ENCODE measurements at regions not wholly inside any gene's neighbourhood (a gene's known extent, or its start where the extent isn't known, plus 50 kb on each side); places are given as distances from the start of the nearest gene placed in this dataset.
"Not testable (repeated sequence)": the region's sequence is repeated elsewhere in the genome, so short reads cannot be mapped to it uniquely, and the experiment has no call there.

DNA sequence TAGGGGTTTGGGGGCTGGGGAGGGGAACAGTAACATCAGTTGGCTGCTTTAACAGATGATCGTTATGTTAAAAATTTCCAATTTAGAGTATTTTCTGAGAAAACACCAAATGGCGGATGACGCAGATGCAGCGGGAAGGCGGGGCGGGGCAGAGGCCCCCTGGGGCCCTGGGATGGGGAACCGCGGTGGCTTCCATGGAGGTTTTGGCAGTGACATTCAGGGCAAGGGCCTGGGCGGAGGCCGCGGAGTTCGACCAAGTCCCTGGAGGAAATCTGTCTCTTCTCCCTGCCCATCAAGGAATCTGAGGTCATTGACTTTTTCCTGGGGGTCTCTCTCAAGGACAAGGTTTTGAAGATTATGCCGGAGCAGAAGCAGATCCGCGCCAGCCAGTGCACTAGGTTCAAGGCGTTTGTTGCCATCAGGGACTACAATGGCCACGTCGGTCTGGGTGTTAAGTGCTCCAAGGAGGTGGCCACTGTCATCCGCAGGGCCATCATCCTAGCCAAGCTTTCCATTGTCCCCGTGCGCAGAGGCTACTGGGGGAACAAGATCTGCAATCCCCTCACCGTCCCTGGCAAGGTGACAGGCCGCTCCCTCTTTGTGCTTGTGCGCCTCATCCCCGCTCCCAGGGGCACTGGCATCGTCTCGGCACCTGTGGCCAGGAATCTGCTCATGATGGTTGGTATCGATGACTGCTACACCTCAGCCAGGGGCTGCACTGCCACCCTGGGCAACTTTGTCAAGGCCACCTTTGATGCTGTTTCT is 310.2 kb downstream of the PTPRC start:
- Histone ChIP-seq H3K27me3 (ENCODE audit: insufficient read depth, low read depth, severe bottlenecking) (no peaks in the 10 kb centered on the region), H3K4me3 (ENCODE audit: low read depth, low read length) (no peak overlapping the region), H3K36me3 (no peaks in the 10 kb centered on the region), H3K9me3 (ENCODE audit: severe bottlenecking) (no peaks in the 10 kb centered on the region), H3K27ac (no peak overlapping the region)
- TF ChIP-seq, protein P1, sequence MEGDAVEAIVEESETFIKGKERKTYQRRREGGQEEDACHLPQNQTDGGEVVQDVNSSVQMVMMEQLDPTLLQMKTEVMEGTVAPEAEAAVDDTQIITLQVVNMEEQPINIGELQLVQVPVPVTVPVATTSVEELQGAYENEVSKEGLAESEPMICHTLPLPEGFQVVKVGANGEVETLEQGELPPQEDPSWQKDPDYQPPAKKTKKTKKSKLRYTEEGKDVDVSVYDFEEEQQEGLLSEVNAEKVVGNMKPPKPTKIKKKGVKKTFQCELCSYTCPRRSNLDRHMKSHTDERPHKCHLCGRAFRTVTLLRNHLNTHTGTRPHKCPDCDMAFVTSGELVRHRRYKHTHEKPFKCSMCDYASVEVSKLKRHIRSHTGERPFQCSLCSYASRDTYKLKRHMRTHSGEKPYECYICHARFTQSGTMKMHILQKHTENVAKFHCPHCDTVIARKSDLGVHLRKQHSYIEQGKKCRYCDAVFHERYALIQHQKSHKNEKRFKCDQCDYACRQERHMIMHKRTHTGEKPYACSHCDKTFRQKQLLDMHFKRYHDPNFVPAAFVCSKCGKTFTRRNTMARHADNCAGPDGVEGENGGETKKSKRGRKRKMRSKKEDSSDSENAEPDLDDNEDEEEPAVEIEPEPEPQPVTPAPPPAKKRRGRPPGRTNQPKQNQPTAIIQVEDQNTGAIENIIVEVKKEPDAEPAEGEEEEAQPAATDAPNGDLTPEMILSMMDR (IDR thresholded peaks at IDR 0.05; ENCODE audit: low read depth, low read length) = no peak
- DNase-seq = no peak

DNA sequence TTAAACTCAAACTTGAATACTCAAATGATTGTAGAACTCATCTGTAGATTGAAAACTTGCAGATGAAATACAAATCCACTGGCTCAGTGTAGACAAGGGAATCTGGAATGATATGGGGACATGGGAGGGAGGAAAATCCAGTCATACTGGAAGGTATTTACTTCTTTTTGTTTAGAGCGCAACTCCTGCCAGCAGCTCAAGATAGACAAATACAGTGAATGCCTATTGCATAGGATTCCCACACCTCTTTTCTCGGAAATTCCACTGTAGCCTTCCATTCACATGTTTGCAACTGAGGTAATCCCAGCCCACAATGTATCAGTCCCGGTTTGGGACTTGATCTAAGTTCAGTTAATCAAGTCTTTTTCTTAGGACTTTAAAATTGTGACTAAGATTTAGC is 311.2 kb downstream of the PTPRC start:
- TF ChIP-seq, protein P1 (IDR thresholded peaks at IDR 0.05; ENCODE audit: low read depth, low read length) = no peak

DNA sequence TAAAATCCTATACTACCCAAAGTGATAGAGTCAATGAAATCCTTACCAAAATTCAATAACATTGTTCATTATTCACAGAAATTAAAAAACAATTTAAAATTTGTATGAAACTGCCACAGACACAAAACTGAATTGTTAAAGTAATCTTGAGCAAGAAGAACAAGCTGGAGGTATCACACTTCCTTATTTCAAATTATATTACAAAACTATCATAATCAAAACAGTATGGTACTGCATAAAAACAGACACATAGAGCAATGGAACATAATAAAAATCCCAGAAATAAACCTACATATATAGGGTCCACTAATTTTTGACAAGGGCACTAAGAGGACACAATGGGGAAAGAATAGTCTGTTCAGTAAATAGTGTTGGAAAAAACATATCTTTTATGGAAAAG is 316.2 kb downstream of the PTPRC start:
- TF ChIP-seq, protein P1 (IDR thresholded peaks at IDR 0.05; ENCODE audit: low read depth, low read length) = no peak
- Histone ChIP-seq H3K27ac (no peak overlapping the region), H3K4me3 (ENCODE audit: low read depth, low read length) (no peak overlapping the region), H3K36me3 (no peaks in the 10 kb centered on the region), H3K9me3 (ENCODE audit: severe bottlenecking) (peaks cover 8% of the 10 kb centered on the region), H3K27me3 (ENCODE audit: insufficient read depth, low read depth, severe bottlenecking) (no peaks in the 10 kb centered on the region)
- DNase-seq = no peak

More for the DNA sequence above, 311.2 kb downstream of the PTPRC start:
- Histone ChIP-seq H3K36me3 (no peaks in the 10 kb centered on the region), H3K9me3 (ENCODE audit: severe bottlenecking) (peaks cover 2% of the 10 kb centered on the region), H3K27me3 (ENCODE audit: insufficient read depth, low read depth, severe bottlenecking) (no peaks in the 10 kb centered on the region), H3K4me3 (ENCODE audit: low read depth, low read length) (no peak overlapping the region), H3K27ac (no peak overlapping the region)
- DNase-seq = no peak

DNA sequence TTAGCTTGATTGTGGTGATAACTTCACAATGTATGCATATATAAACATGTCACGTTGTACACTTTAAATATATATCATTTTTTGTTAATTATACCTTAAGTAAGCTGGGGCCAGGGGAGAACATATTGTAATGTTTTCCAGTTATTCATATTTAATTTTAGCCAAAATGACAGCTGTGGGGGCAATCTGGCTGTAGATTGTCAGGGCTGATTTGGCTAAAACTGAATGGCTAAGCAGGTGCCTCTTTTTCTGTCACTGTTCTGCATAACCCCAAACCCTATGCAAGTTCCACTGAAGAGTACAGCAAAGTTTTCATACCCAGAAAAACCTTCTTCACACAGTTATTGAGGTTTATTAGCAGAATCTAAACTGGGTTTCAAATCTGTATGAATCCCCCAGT is 318.2 kb downstream of the PTPRC start:
- DNase-seq = no peak
- TF ChIP-seq, protein P1 (IDR thresholded peaks at IDR 0.05; ENCODE audit: low read depth, low read length) = no peak
- H3K27ac ChIP-seq = peak overlapping the region; percentile 39
- H3K27me3 ChIP-seq (ENCODE audit: insufficient read depth, low read depth, severe bottlenecking) = no peaks in the 10 kb centered on the region
- H3K4me3 ChIP-seq (ENCODE audit: low read depth, low read length) = no peak overlapping the region
- no peaks in the 10 kb centered on the region for H3K36me3 ChIP-seq
- H3K9me3 ChIP-seq (ENCODE audit: severe bottlenecking) = peaks cover 8% of the 10 kb centered on the region

DNA sequence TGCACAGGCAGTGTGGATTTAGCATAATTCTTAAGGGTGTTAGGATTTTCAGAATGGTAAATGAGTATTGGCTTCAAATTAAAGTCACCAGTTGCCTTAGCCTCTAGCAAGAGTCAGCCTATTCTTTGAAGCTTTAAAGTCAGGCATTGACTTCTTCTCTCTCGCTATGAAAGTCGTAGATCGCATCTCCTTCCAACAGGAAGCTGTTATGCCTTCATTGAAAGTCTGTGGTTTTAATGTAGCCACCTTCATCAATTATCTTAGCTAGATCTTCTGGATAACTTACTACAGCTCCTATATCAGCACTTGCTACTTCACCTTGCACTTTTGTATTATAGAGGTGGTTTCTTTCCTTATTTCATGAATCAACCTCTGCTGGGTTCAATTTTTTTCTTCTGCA is 320.2 kb downstream of the PTPRC start:
- H3K27ac ChIP-seq = peak overlapping the region; percentile 51
- no peaks in the 10 kb centered on the region for H3K36me3 ChIP-seq
- no peaks in the 10 kb centered on the region for H3K27me3 ChIP-seq (ENCODE audit: insufficient read depth, low read depth, severe bottlenecking)
- TF ChIP-seq, protein P1 (IDR thresholded peaks at IDR 0.05; ENCODE audit: low read depth, low read length) = no peak
- H3K9me3 ChIP-seq (ENCODE audit: severe bottlenecking) = peaks cover 11% of the 10 kb centered on the region
- no peak for DNase-seq
- H3K4me3 ChIP-seq (ENCODE audit: low read depth, low read length) = no peak overlapping the region

DNA sequence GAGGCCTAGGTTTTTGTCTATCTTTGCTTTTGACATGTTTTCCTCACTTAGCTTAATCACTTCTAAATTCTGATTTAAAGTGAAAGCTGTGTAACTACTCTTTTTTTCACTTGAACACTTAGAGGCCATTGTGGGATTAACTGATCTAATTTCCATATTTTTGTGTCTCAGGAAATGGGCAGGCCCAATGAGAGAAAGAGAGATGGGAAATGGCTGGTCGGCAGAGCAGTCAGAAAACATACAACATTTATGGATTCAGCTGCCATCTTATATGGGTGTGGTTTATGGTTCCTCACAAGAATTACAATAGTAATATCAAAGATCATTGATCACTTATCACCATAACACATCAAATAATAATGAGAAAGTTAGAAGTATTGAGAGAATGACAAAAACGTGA is 320.8 kb downstream of the PTPRC start:
- H3K27ac ChIP-seq = no peak overlapping the region
- no peak for DNase-seq
- no peaks in the 10 kb centered on the region for H3K36me3 ChIP-seq
- H3K9me3 ChIP-seq (ENCODE audit: severe bottlenecking) = peaks cover 13% of the 10 kb centered on the region
- H3K4me3 ChIP-seq (ENCODE audit: low read depth, low read length) = no peak overlapping the region
- no peaks in the 10 kb centered on the region for H3K27me3 ChIP-seq (ENCODE audit: insufficient read depth, low read depth, severe bottlenecking)
- TF ChIP-seq, protein P1 (IDR thresholded peaks at IDR 0.05; ENCODE audit: low read depth, low read length) = no peak

DNA sequence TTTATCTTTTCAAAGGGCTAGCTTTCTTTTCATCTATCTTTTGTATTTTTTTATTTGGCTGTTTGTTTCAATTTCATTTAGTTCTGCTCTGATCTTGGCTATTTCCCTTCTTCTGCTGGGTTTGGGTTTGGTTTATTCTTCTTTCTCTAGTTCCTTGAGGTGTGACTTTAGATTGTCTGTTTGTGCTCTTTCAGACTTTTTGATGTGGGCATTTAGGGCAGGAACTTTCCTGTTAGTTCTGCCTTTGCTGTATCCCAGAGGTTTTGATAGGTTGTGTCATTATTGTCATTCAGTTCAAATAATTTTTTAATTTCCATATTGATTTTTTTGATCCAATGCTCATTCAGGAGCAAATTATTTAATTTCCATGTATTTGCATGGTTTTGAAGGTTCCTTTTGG is 325.0 kb downstream of the PTPRC start:
- not testable (repeated sequence) for H3K27me3 ChIP-seq (ENCODE audit: insufficient read depth, low read depth, severe bottlenecking); H3K36me3 ChIP-seq; H3K27ac ChIP-seq; H3K4me3 ChIP-seq (ENCODE audit: low read depth, low read length); DNase-seq
- peaks cover 19% of the 10 kb centered on the region for H3K9me3 ChIP-seq (ENCODE audit: severe bottlenecking)
